ENCODE measurements at regions not wholly inside any gene's neighbourhood (a gene's known extent, or its start where the extent isn't known, plus 50 kb on each side); places are given as distances from the start of the nearest gene placed in this dataset.

GRCh38 chr12:86608638-86609037, 352.4 kb upstream of the MGAT4C start:
- Histone ChIP-seq H3K27ac (ENCODE audit: low read length) (no peak overlapping the region), H3K4me2 (ENCODE audit: low read length) (no peak overlapping the region), H3K9me2 (ENCODE audit: insufficient read depth, low read length) (no peaks in the 10 kb centered on the region), H4K20me1 (ENCODE audit: insufficient read depth) (no peaks in the 10 kb centered on the region), H3K79me2 (replicated peaks; ENCODE audit: insufficient read depth, low read length) (no peaks in the 10 kb centered on the region), H2AFZ (ENCODE audit: low read depth, low read length) (no peak overlapping the region), H3F3A (ENCODE audit: insufficient read depth, low read length, poor library complexity, severe bottlenecking) (no peaks in the 10 kb centered on the region), H3K4me3 (ENCODE audit: low read length) (no peak overlapping the region), H3K27me3 (ENCODE audit: insufficient read depth, low read depth, low read length) (no peaks in the 10 kb centered on the region), H3K9me3 (ENCODE audit: low read length) (no peaks in the 10 kb centered on the region), H3K9ac (ENCODE audit: low read length) (no peak overlapping the region), H3K36me3 (ENCODE audit: insufficient read depth, low read length) (no peaks in the 10 kb centered on the region)
- TF ChIP-seq RAD21 (conservative IDR thresholded peaks at IDR 0.05) (no peak), CTCF (IDR thresholded peaks at IDR 0.05; ENCODE audit: poor library complexity, severe bottlenecking) (no peak), POLR2AphosphoS5 (IDR thresholded peaks at IDR 0.05) (no peak), EP300 (conservative IDR thresholded peaks at IDR 0.05; ENCODE audit: poor library complexity, severe bottlenecking) (no peak), SMC3 (conservative IDR thresholded peaks at IDR 0.05; ENCODE audit: poor library complexity) (no peak), MXI1 (conservative IDR thresholded peaks at IDR 0.05; ENCODE audit: poor library complexity, severe bottlenecking) (no peak), REST (IDR thresholded peaks at IDR 0.05; ENCODE audit: borderline replicate concordance) (no peak), EZH2 (IDR thresholded peaks at IDR 0.05; ENCODE audit: borderline replicate concordance, insufficient read depth, low read length, poor library complexity, severe bottlenecking) (no peak), TAF1 (IDR thresholded peaks at IDR 0.05; ENCODE audit: low read depth) (no peak)

- no peaks in the 10 kb centered on the region for H3K79me2 ChIP-seq (replicated peaks; ENCODE audit: insufficient read depth, low read length)
- no peak overlapping the region for H3K4me2 ChIP-seq (ENCODE audit: low read length)
- no peak overlapping the region for H3K9ac ChIP-seq (ENCODE audit: low read length)
- no peaks in the 10 kb centered on the region for H3K9me3 ChIP-seq (ENCODE audit: low read length)
- no peak overlapping the region for H3K27ac ChIP-seq (ENCODE audit: low read length)
- no peak overlapping the region for H2AFZ ChIP-seq (ENCODE audit: low read depth, low read length)
- H3K27me3 ChIP-seq (ENCODE audit: insufficient read depth, low read depth, low read length): no peaks in the 10 kb centered on the region
- no peak for TF ChIP-seq MXI1 (conservative IDR thresholded peaks at IDR 0.05; ENCODE audit: poor library complexity, severe bottlenecking)
- TF ChIP-seq TAF1 (IDR thresholded peaks at IDR 0.05; ENCODE audit: low read depth): no peak
- TF ChIP-seq REST (IDR thresholded peaks at IDR 0.05; ENCODE audit: borderline replicate concordance): no peak
- no peak for TF ChIP-seq POLR2AphosphoS5 (IDR thresholded peaks at IDR 0.05)
- TF ChIP-seq SMC3 (conservative IDR thresholded peaks at IDR 0.05; ENCODE audit: poor library complexity): no peak
- no peak for TF ChIP-seq CTCF (IDR thresholded peaks at IDR 0.05; ENCODE audit: poor library complexity, severe bottlenecking)
- TF ChIP-seq EP300 (conservative IDR thresholded peaks at IDR 0.05; ENCODE audit: poor library complexity, severe bottlenecking): no peak
- TF ChIP-seq RAD21 (conservative IDR thresholded peaks at IDR 0.05): no peak
- no peak for TF ChIP-seq EZH2 (IDR thresholded peaks at IDR 0.05; ENCODE audit: borderline replicate concordance, insufficient read depth, low read length, poor library complexity, severe bottlenecking)
- no peak overlapping the region for H3K4me3 ChIP-seq (ENCODE audit: low read length)
- H4K20me1 ChIP-seq (ENCODE audit: insufficient read depth): no peaks in the 10 kb centered on the region
- H3F3A ChIP-seq (ENCODE audit: insufficient read depth, low read length, poor library complexity, severe bottlenecking): no peaks in the 10 kb centered on the region
- no peaks in the 10 kb centered on the region for H3K9me2 ChIP-seq (ENCODE audit: insufficient read depth, low read length)
- no peaks in the 10 kb centered on the region for H3K36me3 ChIP-seq (ENCODE audit: insufficient read depth, low read length)
These were observed 345.5 kb upstream of the MGAT4C start for GRCh38 chr12:86601550-86602308.

Data from neural cell (in vitro differentiated cells).